H1 (cell line): ENCODE measurements at regions not wholly inside any gene's neighbourhood (a gene's known extent, or its start where the extent isn't known, plus 50 kb on each side); places are given as distances from the start of the nearest gene placed in this dataset.
A peak's percentile ranks its signal among the peaks of the same experiment; 100 is the strongest.

ENCODE experiments used
- CTCF ChIA-PET: fragments of 300-600 bp; sonication (Branson Sonifier 250); formaldehyde crosslinking; loops from one replicate; lab custom pipeline; 2021; ENCODE audit not compliant: partially characterized antibody; lab: Charles Lee
- POLR2A ChIA-PET: fragments of 300-600 bp; sonication (Branson Sonifier 250); formaldehyde crosslinking; loops from one replicate; lab custom pipeline; 2021; ENCODE audit warnings: inconsistent platforms; ENCODE audit not compliant: partially characterized antibody; lab: Charles Lee
- DNase-seq, 2 experiments: peaks; one replicate each; pipeline versions ENCODE4 v3.0.0 to v3.0.0-alpha.2; 2010 to 2022; ENCODE audit warnings: low spot score in 2 of 2, low read depth in 1 of 2, mixed read lengths in 1 of 2
- FAIRE-seq: peaks from 2 replicates; lab custom pipeline; 2011; peaks lifted over from hg19 to GRCh38; lab: Jason Lieb, UNC
- H2AFZ ChIP-seq: 2 replicates; pipeline ENCODE4 v1.8.1; 2012; ENCODE audit warnings: low read length, inconsistent platforms
- H2AK5ac ChIP-seq: 2 replicates; pipeline ENCODE4 v1.6.1; 2013; ENCODE audit warnings: low read depth, low read length
- H2BK120ac ChIP-seq: replicated peaks from 2 replicates; pipeline ENCODE3; 2013; ENCODE audit warnings: low read depth, low read length, inconsistent platforms
- H2BK12ac ChIP-seq: 2 replicates; pipeline ENCODE4 v1.6.1; 2013; ENCODE audit warnings: low read depth, low read length
- H2BK15ac ChIP-seq: 2 replicates; pipeline ENCODE4 v1.6.1; 2013; ENCODE audit warnings: low read length
- H2BK20ac ChIP-seq: 2 replicates; pipeline ENCODE4 v1.6.1; 2013; ENCODE audit warnings: low read length
- H2BK5ac ChIP-seq: 2 replicates; pipeline ENCODE4 v1.6.1; 2013; ENCODE audit warnings: low read depth, low read length
- H3K14ac ChIP-seq: 2 replicates; pipeline ENCODE4 v1.6.1; 2013; ENCODE audit warnings: inconsistent platforms; ENCODE audit not compliant: insufficient read length
- H3K18ac ChIP-seq: 2 replicates; pipeline ENCODE4 v1.6.1; 2013; ENCODE audit warnings: low read length; ENCODE audit errors: extremely low read depth
- H3K23ac ChIP-seq: 2 replicates; pipeline ENCODE4 v1.6.1; 2013; ENCODE audit warnings: inconsistent platforms; ENCODE audit not compliant: insufficient read length
- H3K23me2 ChIP-seq: 2 replicates; pipeline ENCODE4 v1.6.1; 2013; ENCODE audit warnings: low read depth, low read length
- H3K27ac ChIP-seq: 2 replicates; pipeline ENCODE4 v1.6.1; 2011; ENCODE audit warnings: low read depth, low read length, inconsistent platforms
- H3K27me3 ChIP-seq, 4 experiments: replicated peaks in 1 of 4; 1 replicate in 1 of 4; 2 replicates in 3 of 4; pipeline versions ENCODE4 v1.6.1 to v1.8.1; 2011 to 2013; ENCODE audit warnings: low read length in 3 of 4, mild to moderate bottlenecking in 3 of 4, inconsistent platforms in 2 of 4, mixed read lengths in 2 of 4, moderate library complexity in 1 of 4; ENCODE audit not compliant: control insufficient read depth in 3 of 4, insufficient read depth in 3 of 4; ENCODE audit errors: extremely low read depth in 1 of 4
- H3K36me3 ChIP-seq, 4 experiments: 2 replicates each; pipeline versions ENCODE4 v1.6.1 to v1.8.1; 2011 to 2013; ENCODE audit warnings: mild to moderate bottlenecking in 4 of 4, low read length in 3 of 4, moderate library complexity in 2 of 4, control low read depth in 1 of 4, inconsistent platforms in 1 of 4; ENCODE audit not compliant: insufficient read depth in 4 of 4, control insufficient read depth in 2 of 4
- H3K4ac ChIP-seq: replicated peaks from 2 replicates; pipeline ENCODE3; 2013; ENCODE audit warnings: low read length, low read depth, mixed read lengths, inconsistent platforms; ENCODE audit not compliant: insufficient read length
- H3K4me1 ChIP-seq, 4 experiments: replicated peaks in 1 of 4; 1 replicate in 1 of 4; 2 replicates in 3 of 4; pipeline versions ENCODE4 v1.6.1 to v1.8.1; 2011 to 2013; ENCODE audit warnings: low read length in 3 of 4, inconsistent platforms in 2 of 4, mixed read lengths in 1 of 4; ENCODE audit not compliant: insufficient read depth in 4 of 4, control insufficient read depth in 3 of 4
- H3K4me2 ChIP-seq, 2 experiments: 2 replicates each; pipeline versions ENCODE4 v1.6.1 to v1.8.1; 2011 to 2013; ENCODE audit warnings: low read depth in 2 of 2, low read length in 2 of 2, control low read depth in 1 of 2, inconsistent platforms in 1 of 2, mild to moderate bottlenecking in 1 of 2; ENCODE audit not compliant: insufficient read depth in 1 of 2
- H3K4me3 ChIP-seq, 4 experiments: fragments of 200-600, 300-600 bp in 1 of 4; sonication (generic), shearing (Covaris generic), sonication (Bioruptor Twin) in 1 of 4; 2 replicates each; pipeline versions ENCODE4 v1.5.1 to v1.8.1; 2011 to 2016; ENCODE audit warnings: low read length in 4 of 4, low read depth in 3 of 4, control low read depth in 2 of 4, inconsistent platforms in 2 of 4, mild to moderate bottlenecking in 2 of 4, mixed read lengths in 1 of 4, moderate library complexity in 1 of 4; ENCODE audit not compliant: insufficient read depth in 2 of 4; ENCODE audit errors: extremely low read depth in 1 of 4
- H3K56ac ChIP-seq: replicated peaks from 2 replicates; pipeline ENCODE3; 2013; ENCODE audit warnings: low read depth, mild to moderate bottlenecking, mixed read lengths, low read length, inconsistent platforms; ENCODE audit not compliant: insufficient read length
- H3K79me1 ChIP-seq: 2 replicates; pipeline ENCODE4 v1.6.1; 2013; ENCODE audit warnings: low read depth, low read length, control low read depth
- H3K79me2 ChIP-seq, 2 experiments: 2 replicates each; pipeline versions ENCODE4 v1.6.1 to v1.8.1; 2012 to 2013; ENCODE audit warnings: low read length in 2 of 2, mild to moderate bottlenecking in 2 of 2, inconsistent platforms in 1 of 2; ENCODE audit not compliant: insufficient read depth in 2 of 2, control insufficient read depth in 1 of 2
- H3K9ac ChIP-seq, 4 experiments: replicated peaks in 1 of 4; 1 replicate in 1 of 4; 2 replicates in 3 of 4; pipeline versions ENCODE4 v1.6.1 to v1.8.1; 2011 to 2013; ENCODE audit warnings: low read depth in 3 of 4, low read length in 3 of 4, control low read depth in 2 of 4, mild to moderate bottlenecking in 2 of 4, moderate library complexity in 2 of 4, inconsistent platforms in 1 of 4; ENCODE audit errors: extremely low read depth in 1 of 4
- H3K9me3 ChIP-seq, 2 experiments: 2 replicates each; pipeline versions ENCODE4 v1.6.1 to v1.8.1; 2012 to 2013; ENCODE audit warnings: mild to moderate bottlenecking in 2 of 2, moderate library complexity in 2 of 2, control low read depth in 1 of 2, inconsistent platforms in 1 of 2, low read depth in 1 of 2, low read length in 1 of 2, mixed read lengths in 1 of 2; ENCODE audit not compliant: insufficient read depth in 2 of 2
- H4K20me1 ChIP-seq, 2 experiments: replicated peaks in 1 of 2; 2 replicates each; pipeline versions ENCODE3 to v1.8.1; 2011 to 2013; ENCODE audit warnings: inconsistent platforms in 2 of 2, low read length in 2 of 2, mild to moderate bottlenecking in 1 of 2; ENCODE audit not compliant: insufficient read depth in 2 of 2, control insufficient read depth in 1 of 2
- H4K5ac ChIP-seq: 2 replicates; pipeline ENCODE4 v1.6.1; 2013; ENCODE audit warnings: low read length, low read depth, mixed read lengths, inconsistent platforms; ENCODE audit not compliant: insufficient read length
- H4K8ac ChIP-seq: 2 replicates; pipeline ENCODE4 v1.8.0; 2013; ENCODE audit warnings: mild to moderate bottlenecking, moderate library complexity, low read length, inconsistent platforms; ENCODE audit not compliant: insufficient read depth; ENCODE audit errors: extremely low read depth
- H4K91ac ChIP-seq: replicated peaks from 2 replicates; pipeline ENCODE3; 2013; ENCODE audit warnings: low read length, mixed read lengths, inconsistent platforms; ENCODE audit not compliant: insufficient read length
- CREB1 ChIP-seq: IDR thresholded peaks from 2 replicates; pipeline ENCODE4 v1.6.1; 2012; ENCODE audit warnings: inconsistent platforms
- PHF8 ChIP-seq: fragments of 200-600 bp; sonication (generic); conservative IDR thresholded peaks from 2 replicates; pipeline ENCODE4 v1.7.1; 2012; ENCODE audit warnings: low read depth, mild to moderate bottlenecking, inconsistent platforms, low read length, moderate library complexity
- SP4 ChIP-seq: IDR thresholded peaks from 2 replicates; pipeline ENCODE4 v1.6.1; 2012; ENCODE audit warnings: low read length, inconsistent platforms
- TAF1 ChIP-seq: IDR thresholded peaks from 2 replicates; pipeline ENCODE4 v1.6.1; 2011; ENCODE audit warnings: mild to moderate bottlenecking, low read depth, low read length
- WGBS, 2 experiments: shearing (Covaris generic) in 1 of 2; methylation state at CpG; one replicate each; pipeline versions ENCODE4 v1.1.6 to v1.1.7; 2013 to 2015; ENCODE audit warnings: low lambda C conversion rate in 2 of 2, mixed read lengths in 2 of 2, inconsistent platforms in 1 of 2, low coverage in 1 of 2, missing lambda C conversion rate in 1 of 2; ENCODE audit not compliant: insufficient replicate concordance in 2 of 2, insufficient coverage in 1 of 2, insufficient read length in 1 of 2; ENCODE audit errors: extremely low coverage in 1 of 2, missing lambda C conversion rate in 1 of 2; 5-methylcytosine and 5-hydroxymethylcytosine counted together
- TF ChIP-seq, protein P1 (sequence below): IDR thresholded peaks from 2 replicates; pipeline ENCODE4 v1.6.1; 2011; ENCODE audit warnings: low read depth, mild to moderate bottlenecking, low read length; ENCODE audit not compliant: insufficient read depth

DNA sequence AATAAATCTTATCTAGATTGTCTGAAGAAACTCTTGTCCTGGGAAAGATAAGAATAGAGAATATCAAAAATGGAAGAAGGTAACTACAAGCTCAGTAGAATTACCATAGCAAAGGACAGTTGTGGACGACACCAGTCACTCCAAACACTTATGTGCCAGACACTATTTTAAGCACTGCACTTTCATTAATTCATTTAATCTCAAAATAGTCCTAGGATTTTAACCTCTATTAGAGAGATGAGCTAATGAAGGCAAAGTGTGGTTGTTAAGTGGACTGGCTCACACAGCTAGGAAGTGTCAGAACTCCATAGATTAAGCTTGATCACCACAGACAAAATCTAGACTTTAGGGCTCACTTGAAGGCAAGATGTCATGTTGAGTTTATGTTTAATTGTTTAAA is 168.9 kb downstream of the CDC14C start:
- Histone ChIP-seq H3K23me2 (no peaks in the 10 kb centered on the region), H3K4me3 (no peak overlapping the region), H3K4me2 (no peak overlapping the region), H4K91ac (peak overlapping the region; percentile 72), H4K8ac (no peak overlapping the region), H3K27ac (no peak overlapping the region), H3K4ac (no peak overlapping the region), H3K9ac (no peak overlapping the region), H3K56ac (no peak overlapping the region), H4K5ac (no peak overlapping the region), H3K9me3 (no peaks in the 10 kb centered on the region; a peak in 1 of 4 replicates), H3K14ac (no peak overlapping the region), H2BK5ac (no peak overlapping the region), H3K23ac (no peak overlapping the region), H2BK120ac (peak overlapping the region; percentile 65), H2BK15ac (no peak overlapping the region), H2AK5ac (no peak overlapping the region), H3K4me1 (peaks cover 0 to 15% (median under 1%) of the 10 kb centered on the region in 4 experiments; a peak in 2 of 7 replicates), H3K79me2 (no peaks in the 10 kb centered on the region), H3K18ac (no peak overlapping the region), H3K36me3 (no peaks in the 10 kb centered on the region), H2BK12ac (no peak overlapping the region), H3K79me1 (no peaks in the 10 kb centered on the region), H4K20me1 (no peaks in the 10 kb centered on the region), H3K27me3 (no peaks in the 10 kb centered on the region), H2BK20ac (no peak overlapping the region), H2AFZ (no peak overlapping the region)
- TF ChIP-seq CREB1 = no peak
- TF ChIP-seq TAF1 = no peak
- TF ChIP-seq, protein P1, sequence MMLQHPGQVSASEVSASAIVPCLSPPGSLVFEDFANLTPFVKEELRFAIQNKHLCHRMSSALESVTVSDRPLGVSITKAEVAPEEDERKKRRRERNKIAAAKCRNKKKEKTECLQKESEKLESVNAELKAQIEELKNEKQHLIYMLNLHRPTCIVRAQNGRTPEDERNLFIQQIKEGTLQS = no peak
- no peak for TF ChIP-seq PHF8
- no peak for TF ChIP-seq SP4
- 88% methylated on average over 1 of the region's 1 CpG; no CpG with 5 or more reads in 1 of the 2 experiments for WGBS, 2 experiments
- no peak for FAIRE-seq
- POLR2A ChIA-PET = interaction anchor here (1.0 to 1.4 kb wide), 3 partner anchors 9 to 151 kb away, joined by 3 to 4 read pairs (median 3); no protein-coding TSS in a partner anchor
- CTCF ChIA-PET = interaction anchor here (1.0 to 3.0 kb wide), 3 partner anchors 15 to 152 kb away, joined by 3 to 13 read pairs (median 3); no protein-coding TSS in a partner anchor
- DNase-seq = no peak
